DMS53 treated with DMSO at 0.1 percent for 48 hours (cell line): ENCODE measurements at regions not wholly inside any gene's neighbourhood (a gene's known extent, or its start where the extent isn't known, plus 50 kb on each side); places are given as distances from the start of the nearest gene placed in this dataset.
"Not testable (repeated sequence)": the region's sequence is repeated elsewhere in the genome, so short reads cannot be mapped to it uniquely, and the experiment has no call there.

Experiments used
- DNase-seq: peaks from one replicate; lab custom pipeline; 2025; ENCODE audit not compliant: unreplicated experiment; lab: John Stamatoyannopoulos, UW

GRCh38 chr18:40120796-40121391, 1834.1 kb upstream of the PIK3C3 start:
- no peak for DNase-seq

- no peak for DNase-seq
Measured at GRCh38 chr18:40120356-40120755, 1834.7 kb upstream of the PIK3C3 start.

GRCh38 chr18:40119581-40119980, 1835.5 kb upstream of the PIK3C3 start:
- DNase-seq, result not testable (repeated sequence)

GRCh38 chr18:40110455-40110854, 1844.6 kb upstream of the PIK3C3 start:
- no peak for DNase-seq

GRCh38 chr18:40109252-40110049, 1845.6 kb upstream of the PIK3C3 start:
- no peak for DNase-seq

GRCh38 chr18:40108596-40108995, 1846.4 kb upstream of the PIK3C3 start:
- DNase-seq, result no peak

- DNase-seq, result no peak
Measured at GRCh38 chr18:40102903-40103302, 1852.1 kb upstream of the PIK3C3 start.

- DNase-seq, result no peak
Measured at GRCh38 chr18:40099641-40100040, 1855.4 kb upstream of the PIK3C3 start.

GRCh38 chr18:40096675-40097074, 1858.4 kb upstream of the PIK3C3 start:
- DNase-seq, result no peak

- no peak for DNase-seq
Measured at GRCh38 chr18:40094441-40094840, 1860.6 kb upstream of the PIK3C3 start.

- DNase-seq, result no peak
Measured at GRCh38 chr18:40088130-40088529, 1866.9 kb upstream of the PIK3C3 start.

GRCh38 chr18:40079786-40080185, 1875.2 kb upstream of the PIK3C3 start:
- DNase-seq, result no peak

- DNase-seq, result no peak
Measured at GRCh38 chr18:40075616-40076015, 1879.4 kb upstream of the PIK3C3 start.

- no peak for DNase-seq
Measured at GRCh38 chr18:40072761-40073160, 1882.3 kb upstream of the PIK3C3 start.

GRCh38 chr18:40066368-40066767, 1888.7 kb upstream of the PIK3C3 start:
- no peak for DNase-seq

GRCh38 chr18:40063488-40063887, 1891.5 kb upstream of the PIK3C3 start:
- no peak for DNase-seq

- DNase-seq, result no peak
Measured at GRCh38 chr18:40061086-40061485, 1893.9 kb upstream of the PIK3C3 start.

- DNase-seq, result no peak
Measured at GRCh38 chr18:40060562-40060961, 1894.5 kb upstream of the PIK3C3 start.

- no peak for DNase-seq
Measured at GRCh38 chr18:40058811-40059570, 1896.0 kb upstream of the PIK3C3 start.

GRCh38 chr18:40056079-40056692, 1898.8 kb upstream of the PIK3C3 start:
- DNase-seq, result no peak

- DNase-seq, result no peak
Measured at GRCh38 chr18:40055262-40055661, 1899.8 kb upstream of the PIK3C3 start.

- no peak for DNase-seq
Measured at GRCh38 chr18:40049716-40050115, 1905.3 kb upstream of the PIK3C3 start.
